ENCODE measurements at regions not wholly inside any gene's neighbourhood (a gene's known extent, or its start where the extent isn't known, plus 50 kb on each side); places are given as distances from the start of the nearest gene placed in this dataset.

GRCh38 chr13:21800837-21801616, 130.2 kb downstream of the FGF9 start:
- Mint-ChIP-seq H3K4me3 (no peak overlapping the region), H3K9me3 (peaks cover 9% of the 10 kb centered on the region), H3K4me1 (peaks cover 22% of the 10 kb centered on the region), H3K27ac (no peak overlapping the region), H3K27me3 (ENCODE audit: low read depth, poor library complexity) (peaks cover 4% of the 10 kb centered on the region), H3K36me3 (ENCODE audit: low read depth) (no peaks in the 10 kb centered on the region)
- no peak for DNase-seq
- TF ChIP-seq, protein P1, sequence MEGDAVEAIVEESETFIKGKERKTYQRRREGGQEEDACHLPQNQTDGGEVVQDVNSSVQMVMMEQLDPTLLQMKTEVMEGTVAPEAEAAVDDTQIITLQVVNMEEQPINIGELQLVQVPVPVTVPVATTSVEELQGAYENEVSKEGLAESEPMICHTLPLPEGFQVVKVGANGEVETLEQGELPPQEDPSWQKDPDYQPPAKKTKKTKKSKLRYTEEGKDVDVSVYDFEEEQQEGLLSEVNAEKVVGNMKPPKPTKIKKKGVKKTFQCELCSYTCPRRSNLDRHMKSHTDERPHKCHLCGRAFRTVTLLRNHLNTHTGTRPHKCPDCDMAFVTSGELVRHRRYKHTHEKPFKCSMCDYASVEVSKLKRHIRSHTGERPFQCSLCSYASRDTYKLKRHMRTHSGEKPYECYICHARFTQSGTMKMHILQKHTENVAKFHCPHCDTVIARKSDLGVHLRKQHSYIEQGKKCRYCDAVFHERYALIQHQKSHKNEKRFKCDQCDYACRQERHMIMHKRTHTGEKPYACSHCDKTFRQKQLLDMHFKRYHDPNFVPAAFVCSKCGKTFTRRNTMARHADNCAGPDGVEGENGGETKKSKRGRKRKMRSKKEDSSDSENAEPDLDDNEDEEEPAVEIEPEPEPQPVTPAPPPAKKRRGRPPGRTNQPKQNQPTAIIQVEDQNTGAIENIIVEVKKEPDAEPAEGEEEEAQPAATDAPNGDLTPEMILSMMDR (IDR thresholded peaks at IDR 0.05) = no peak

DNA sequence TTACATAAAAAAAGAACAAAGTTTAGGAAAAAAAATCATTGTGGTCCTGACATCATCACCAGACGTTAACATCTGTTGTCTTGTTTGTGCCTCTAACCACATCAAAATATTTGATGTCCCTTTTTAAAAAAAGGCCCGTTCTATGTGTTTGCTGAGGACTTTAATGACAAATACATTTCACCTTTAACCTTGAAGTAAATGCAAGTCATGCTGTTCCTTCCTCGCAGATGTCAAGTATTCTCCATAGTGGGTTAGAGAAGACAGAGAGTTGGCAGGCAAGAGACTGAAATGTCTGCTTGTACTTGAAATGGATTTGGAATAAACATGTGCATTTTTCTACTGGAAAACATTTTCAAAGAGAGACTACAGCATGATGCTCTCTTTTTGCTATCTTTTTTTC, 134.9 kb downstream of the FGF9 start:
- TF ChIP-seq, protein P1 (IDR thresholded peaks at IDR 0.05) = no peak
- no peak overlapping the region for H3K27ac Mint-ChIP-seq
- no peaks in the 10 kb centered on the region for H3K27me3 Mint-ChIP-seq (ENCODE audit: low read depth, poor library complexity)
- peaks cover 12% of the 10 kb centered on the region for H3K9me3 Mint-ChIP-seq
- H3K36me3 Mint-ChIP-seq (ENCODE audit: low read depth) = no peaks in the 10 kb centered on the region
- no peak overlapping the region for H3K4me3 Mint-ChIP-seq
- peaks cover 6% of the 10 kb centered on the region for H3K4me1 Mint-ChIP-seq
- no peak for DNase-seq

DNA sequence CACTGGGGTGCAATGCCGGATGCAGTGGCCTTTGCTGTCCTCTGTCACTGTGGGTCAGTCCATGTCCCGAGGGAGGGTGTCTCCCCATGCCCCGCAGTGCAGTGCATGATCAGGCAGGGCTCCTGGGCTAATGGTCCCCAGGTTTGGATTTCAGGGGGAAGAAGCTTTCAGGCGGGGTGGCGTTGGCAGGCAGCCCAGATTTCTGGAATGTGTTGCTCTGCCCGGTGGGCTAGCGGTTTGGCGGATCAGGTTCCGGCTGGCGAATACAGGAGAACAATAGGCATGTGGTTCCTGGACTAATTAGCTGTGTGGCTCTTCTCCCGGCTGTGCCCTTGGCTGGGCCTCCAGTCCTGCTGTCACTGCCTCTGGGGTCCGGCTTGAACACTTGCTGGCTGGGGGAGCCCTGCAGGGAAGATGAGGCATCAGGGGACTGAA, 141.3 kb downstream of the FGF9 start:
- Mint-ChIP-seq H3K27me3 (ENCODE audit: low read depth, poor library complexity) (peaks cover 3% of the 10 kb centered on the region), H3K9me3 (peaks cover 14% of the 10 kb centered on the region), H3K27ac (peak overlapping the region; percentile 83), H3K4me3 (no peak overlapping the region), H3K36me3 (ENCODE audit: low read depth) (peaks cover 5% of the 10 kb centered on the region), H3K4me1 (peaks cover 13% of the 10 kb centered on the region)
- peak; percentile 23 for DNase-seq
- TF ChIP-seq, protein P1 (IDR thresholded peaks at IDR 0.05) = no peak

DNA sequence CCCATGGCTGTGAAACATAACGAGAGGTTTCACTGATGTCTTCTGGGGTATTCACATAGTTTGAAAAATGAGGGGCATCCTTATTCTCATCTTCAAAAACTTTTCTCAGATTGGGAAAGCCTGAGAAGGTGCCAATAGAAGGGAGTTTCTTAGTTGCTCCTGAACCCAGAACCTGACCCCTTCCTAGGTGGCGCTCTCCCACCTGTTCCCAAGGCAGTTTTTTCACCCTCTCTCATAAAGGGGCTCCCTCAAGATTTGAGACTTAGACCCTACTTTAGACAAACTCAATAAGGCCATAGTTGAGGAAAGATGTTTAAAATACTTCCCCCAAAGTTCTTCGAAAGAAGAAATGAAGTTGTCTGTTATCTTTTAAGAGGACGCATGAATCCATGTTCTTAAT, 142.2 kb downstream of the FGF9 start:
- no peak for DNase-seq
- Mint-ChIP-seq H3K9me3 (peaks cover 14% of the 10 kb centered on the region), H3K4me3 (no peak overlapping the region), H3K4me1 (peaks cover 13% of the 10 kb centered on the region), H3K36me3 (ENCODE audit: low read depth) (peaks cover 5% of the 10 kb centered on the region), H3K27me3 (ENCODE audit: low read depth, poor library complexity) (peaks cover 3% of the 10 kb centered on the region), H3K27ac (no peak overlapping the region)
- TF ChIP-seq, protein P1 (IDR thresholded peaks at IDR 0.05) = no peak

DNA sequence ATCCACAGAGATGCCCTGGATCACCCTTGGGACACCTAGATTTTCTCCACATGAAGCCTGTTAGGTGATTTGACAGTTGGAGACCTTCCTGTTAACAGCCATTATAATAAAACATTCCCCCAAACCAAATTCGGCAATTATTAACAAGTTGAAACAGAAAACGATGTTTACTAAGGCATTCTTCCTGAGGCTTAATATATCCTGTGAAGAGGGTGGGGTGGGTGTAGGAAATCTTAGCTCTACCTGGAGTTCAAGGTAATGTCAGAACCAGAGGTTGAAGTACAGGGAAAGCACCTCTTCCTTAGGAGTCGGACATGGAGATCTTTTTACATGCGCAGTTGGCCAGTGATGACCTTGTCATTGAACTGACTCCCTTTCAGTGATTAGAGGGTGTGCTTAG, 143.0 kb downstream of the FGF9 start:
- no peak overlapping the region for H3K4me3 Mint-ChIP-seq
- peaks cover 13% of the 10 kb centered on the region for H3K4me1 Mint-ChIP-seq

More for the DNA sequence above, 143.0 kb downstream of the FGF9 start:
- TF ChIP-seq, protein P1 (IDR thresholded peaks at IDR 0.05) = no peak
- peaks cover 3% of the 10 kb centered on the region for H3K27me3 Mint-ChIP-seq (ENCODE audit: low read depth, poor library complexity)
- peaks cover 21% of the 10 kb centered on the region for H3K9me3 Mint-ChIP-seq
- DNase-seq = no peak
- no peak overlapping the region for H3K27ac Mint-ChIP-seq
- H3K36me3 Mint-ChIP-seq (ENCODE audit: low read depth) = peaks cover 5% of the 10 kb centered on the region
